Peyer's patch (tissue), 4 donors: ENCODE measurements at regions not wholly inside any gene's neighbourhood (a gene's known extent, or its start where the extent isn't known, plus 50 kb on each side); places are given as distances from the start of the nearest gene placed in this dataset.

Experiments used
- DNase-seq, 3 donors: peaks; one replicate each; pipeline ENCODE4 v3.0.0-alpha.2; 2017 to 2019
- H3K27ac ChIP-seq, 4 donors: fragments of 200-600 bp; sonication (generic); one replicate each; pipeline ENCODE4 v1.5.1; 2016 to 2019
- H3K27me3 ChIP-seq, 2 donors: fragments of 200-600 bp; sonication (generic); one replicate each; pipeline ENCODE4 v1.5.1; 2019
- H3K36me3 ChIP-seq, 3 donors: fragments of 200-600 bp; sonication (generic); one replicate each; pipeline ENCODE4 v1.5.1; 2016 to 2019
- H3K4me1 ChIP-seq, 4 donors: fragments of 200-600 bp; sonication (generic); one replicate each; pipeline ENCODE4 v1.5.1; 2016 to 2019
- H3K4me3 ChIP-seq, 4 donors: fragments of 200-600 bp; sonication (generic); 1 replicate in 3 of 4; 2 replicates in 1 of 4; pipeline ENCODE4 v1.5.1; 2016 to 2019; ENCODE audit warnings: mild to moderate bottlenecking in 1 of 4
- H3K9me3 ChIP-seq, 4 donors: fragments of 200-600 bp; sonication (generic); one replicate each; pipeline ENCODE4 v1.5.1; 2016 to 2019; ENCODE audit warnings: mild to moderate bottlenecking in 1 of 4
- CTCF ChIP-seq, 6 experiments: fragments of 450-650 bp in 4 of 6; fragments of 200-600 bp in 2 of 6; sonication (generic) in 1 of 6; IDR thresholded peaks; one replicate each; pipeline ENCODE4 v1.5.1; 2017 to 2019; ENCODE audit warnings: antibody characterized with exemption in 6 of 6, mild to moderate bottlenecking in 3 of 6, moderate library complexity in 1 of 6
- POLR2A ChIP-seq, 2 donors: fragments of 450-650 bp; IDR thresholded peaks; one replicate each; pipeline ENCODE4 v1.5.1; 2017; ENCODE audit warnings: antibody characterized with exemption in 2 of 2, mild to moderate bottlenecking in 2 of 2, moderate library complexity in 2 of 2

- DNase-seq: no peak
- no peaks in the 10 kb centered on the region for H3K4me1 ChIP-seq
These were observed 498.2 kb downstream of the KCNA4 start for GRCh38 chr11:29518389-29519174.

GRCh38 chr11:29511394-29511793 is 505.4 kb downstream of the KCNA4 start:
- Histone ChIP-seq H3K36me3 (no peaks in the 10 kb centered on the region), H3K27ac (no peak overlapping the region), H3K9me3 (no peaks in the 10 kb centered on the region), H3K4me3 (no peak overlapping the region), H3K27me3 (no peaks in the 10 kb centered on the region), H3K4me1 (no peaks in the 10 kb centered on the region)
- no peak for DNase-seq
- TF ChIP-seq CTCF (IDR thresholded peaks at IDR 0.05) (no peak), POLR2A (IDR thresholded peaks at IDR 0.05) (no peak)

More at GRCh38 chr11:29518389-29519174, 498.2 kb downstream of the KCNA4 start:
- TF ChIP-seq POLR2A (IDR thresholded peaks at IDR 0.05) (no peak), CTCF (IDR thresholded peaks at IDR 0.05) (no peak)
- H3K4me3 ChIP-seq: no peak overlapping the region
- no peaks in the 10 kb centered on the region for H3K27me3 ChIP-seq
- H3K36me3 ChIP-seq: no peaks in the 10 kb centered on the region
- peaks cover 0 to 6% (median 0%) of the 10 kb centered on the region in 4 donors for H3K9me3 ChIP-seq
- no peak overlapping the region for H3K27ac ChIP-seq

GRCh38 chr11:29507376-29507775 is 509.5 kb downstream of the KCNA4 start:
- Histone ChIP-seq H3K27ac (no peak overlapping the region), H3K36me3 (no peaks in the 10 kb centered on the region), H3K4me1 (no peaks in the 10 kb centered on the region), H3K9me3 (no peaks in the 10 kb centered on the region), H3K27me3 (no peaks in the 10 kb centered on the region), H3K4me3 (no peak overlapping the region)
- DNase-seq: no peak
- TF ChIP-seq CTCF (IDR thresholded peaks at IDR 0.05): no peak
- no peak for TF ChIP-seq POLR2A (IDR thresholded peaks at IDR 0.05)

- no peaks in the 10 kb centered on the region for H3K36me3 ChIP-seq
- no peak overlapping the region for H3K27ac ChIP-seq
- H3K27me3 ChIP-seq: no peaks in the 10 kb centered on the region
- no peak for TF ChIP-seq CTCF (IDR thresholded peaks at IDR 0.05)
- TF ChIP-seq POLR2A (IDR thresholded peaks at IDR 0.05): no peak
- no peak overlapping the region for H3K4me3 ChIP-seq
- no peak for DNase-seq
- no peaks in the 10 kb centered on the region for H3K4me1 ChIP-seq
- H3K9me3 ChIP-seq: peaks cover 0 to 2% (median 0%) of the 10 kb centered on the region in 4 donors
These were observed 521.2 kb downstream of the KCNA4 start for GRCh38 chr11:29495676-29496075.

GRCh38 chr11:29490938-29491337 is 525.9 kb downstream of the KCNA4 start:
- Histone ChIP-seq H3K36me3 (no peaks in the 10 kb centered on the region), H3K27ac (no peak overlapping the region), H3K27me3 (no peaks in the 10 kb centered on the region), H3K4me1 (no peaks in the 10 kb centered on the region), H3K9me3 (peaks cover 0 to 2% (median 0%) of the 10 kb centered on the region in 4 donors), H3K4me3 (no peak overlapping the region)
- TF ChIP-seq CTCF (IDR thresholded peaks at IDR 0.05) (no peak), POLR2A (IDR thresholded peaks at IDR 0.05) (no peak)
- no peak for DNase-seq
